ENCODE measurements at regions not wholly inside any gene's neighbourhood (a gene's known extent, or its start where the extent isn't known, plus 50 kb on each side); places are given as distances from the start of the nearest gene placed in this dataset.

GRCh38 chr20:10863337-10864060 is 189.7 kb upstream of the JAG1 start:
- no peak for DNase-seq (ENCODE audit: low read depth in 2 of 2)

GRCh38 chr20:10864076-10864672 is 190.4 kb upstream of the JAG1 start:
- no peak for DNase-seq (ENCODE audit: low read depth in 2 of 2)

GRCh38 chr20:10868299-10868698 is 194.5 kb upstream of the JAG1 start:
- DNase-seq (ENCODE audit: low read depth in 2 of 2): no peak

- no peak for DNase-seq (ENCODE audit: low read depth in 2 of 2)
Measured at GRCh38 chr20:10873026-10873425, 199.2 kb upstream of the JAG1 start.

GRCh38 chr20:10875653-10876052 is 201.9 kb upstream of the JAG1 start:
- no peak for DNase-seq (ENCODE audit: low read depth in 2 of 2)

- DNase-seq (ENCODE audit: low read depth in 2 of 2): no peak
Measured at GRCh38 chr20:10876558-10876957, 202.8 kb upstream of the JAG1 start.

GRCh38 chr20:10877342-10877741 is 203.5 kb upstream of the JAG1 start:
- DNase-seq (ENCODE audit: low read depth in 2 of 2): no peak

- DNase-seq (ENCODE audit: low read depth in 2 of 2): no peak
Measured at GRCh38 chr20:10883166-10883565, 209.4 kb upstream of the JAG1 start.

GRCh38 chr20:10893321-10893720 is 219.5 kb upstream of the JAG1 start:
- no peak for DNase-seq (ENCODE audit: low read depth in 2 of 2)

GRCh38 chr20:10897336-10897735 is 223.5 kb upstream of the JAG1 start:
- no peak for DNase-seq (ENCODE audit: low read depth in 2 of 2)

GRCh38 chr20:10898552-10898951 is 224.8 kb upstream of the JAG1 start:
- DNase-seq (ENCODE audit: low read depth in 2 of 2): no peak

- no peak for DNase-seq (ENCODE audit: low read depth in 2 of 2)
Measured at GRCh38 chr20:10902174-10902573, 228.4 kb upstream of the JAG1 start.

- no peak for DNase-seq (ENCODE audit: low read depth in 2 of 2)
Measured at GRCh38 chr20:10902576-10903282, 228.9 kb upstream of the JAG1 start.

GRCh38 chr20:10906834-10907233 is 233.0 kb upstream of the JAG1 start:
- no peak for DNase-seq (ENCODE audit: low read depth in 2 of 2)

- no peak for DNase-seq (ENCODE audit: low read depth in 2 of 2)
Measured at GRCh38 chr20:10909803-10910202, 236.0 kb upstream of the JAG1 start.

- DNase-seq (ENCODE audit: low read depth in 2 of 2): no peak
Measured at GRCh38 chr20:10910535-10911178, 236.9 kb upstream of the JAG1 start.

GRCh38 chr20:10911298-10911697 is 237.5 kb upstream of the JAG1 start:
- no peak for DNase-seq (ENCODE audit: low read depth in 2 of 2)

- no peak for DNase-seq (ENCODE audit: low read depth in 2 of 2)
Measured at GRCh38 chr20:10915815-10916214, 242.0 kb upstream of the JAG1 start.

GRCh38 chr20:10916312-10916711 is 242.5 kb upstream of the JAG1 start:
- DNase-seq (ENCODE audit: low read depth in 2 of 2): no peak

- no peak for DNase-seq (ENCODE audit: low read depth in 2 of 2)
Measured at GRCh38 chr20:10917826-10918225, 244.0 kb upstream of the JAG1 start.

- no peak for DNase-seq (ENCODE audit: low read depth in 2 of 2)
Measured at GRCh38 chr20:10919396-10920140, 245.8 kb upstream of the JAG1 start.

- DNase-seq (ENCODE audit: low read depth in 2 of 2): no peak
Measured at GRCh38 chr20:10920396-10920795, 246.6 kb upstream of the JAG1 start.
